ENCODE measurements at regions not wholly inside any gene's neighbourhood (a gene's known extent, or its start where the extent isn't known, plus 50 kb on each side); places are given as distances from the start of the nearest gene placed in this dataset.
A peak's percentile ranks its signal among the peaks of the same experiment; 100 is the strongest.

DNA sequence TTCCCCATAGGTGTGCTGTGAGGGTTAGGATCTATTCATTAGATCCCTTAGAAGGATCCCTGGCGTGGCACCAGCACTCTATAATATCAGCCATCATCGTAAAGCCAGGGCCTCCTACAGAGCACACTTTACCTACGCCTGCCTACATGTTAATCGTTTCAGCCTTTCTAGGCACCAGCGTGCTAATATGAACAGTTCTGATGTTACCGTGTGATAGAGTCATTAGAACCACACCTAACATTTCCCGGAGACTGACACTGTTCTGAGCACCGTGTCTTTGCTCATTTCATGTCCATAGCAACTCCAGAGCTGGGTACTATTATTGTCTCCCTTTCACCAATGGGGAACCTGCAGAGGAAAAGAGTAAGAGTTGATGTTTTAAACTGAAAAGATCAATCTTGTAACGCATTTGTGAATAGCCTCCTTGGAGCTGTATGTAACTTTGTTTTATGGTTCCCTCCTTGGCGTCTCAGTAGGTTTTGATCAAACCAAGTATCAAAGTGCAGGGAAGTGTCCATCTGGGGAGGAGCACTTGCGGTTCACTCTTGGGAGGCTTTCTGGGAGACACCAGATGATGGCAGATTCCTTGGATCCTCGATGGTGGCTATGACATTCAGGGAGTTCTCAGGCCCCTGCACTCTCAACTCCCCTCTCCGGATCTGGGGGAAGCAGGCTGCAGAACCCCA, 73.8 kb upstream of the KCNG1 start:
- no peak for DNase-seq (ENCODE audit: low read depth)

- DNase-seq (ENCODE audit: low read depth) = no peak
Observed at GRCh38 chr20:51095633-51096521, 73.0 kb upstream of the KCNG1 start.

GRCh38 chr20:51094221-51094620, 71.3 kb upstream of the KCNG1 start:
- no peak for DNase-seq (ENCODE audit: low read depth)

DNA sequence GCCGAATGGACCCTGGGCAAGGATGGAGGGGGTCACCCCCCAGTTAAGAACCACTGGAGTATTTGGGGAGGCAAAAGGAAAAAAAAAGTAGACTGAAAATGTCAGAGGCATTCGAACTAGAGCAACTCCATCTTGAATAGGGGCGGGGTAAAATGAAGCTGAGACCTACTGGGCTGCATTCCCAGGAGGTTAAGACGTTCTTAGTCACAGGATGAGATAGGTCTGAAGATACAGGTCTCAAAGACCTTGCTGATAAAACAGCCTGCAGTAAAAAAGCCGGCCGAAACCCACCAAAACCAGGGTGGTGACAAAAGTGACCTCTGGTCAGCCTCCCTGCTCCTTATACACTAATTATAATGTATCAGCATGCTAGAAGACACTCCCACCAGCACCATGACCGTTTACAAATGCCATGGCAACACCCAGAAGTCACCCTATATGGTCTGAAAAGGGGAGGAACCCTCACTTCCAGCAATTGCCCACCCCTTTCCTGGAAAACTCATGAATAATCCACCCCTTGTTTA, 70.4 kb upstream of the KCNG1 start:
- DNase-seq (ENCODE audit: low read depth) = peak; percentile 7

- peak; percentile 8 for DNase-seq (ENCODE audit: low read depth)
Observed at GRCh38 chr20:51092338-51092737, 69.4 kb upstream of the KCNG1 start.

DNA sequence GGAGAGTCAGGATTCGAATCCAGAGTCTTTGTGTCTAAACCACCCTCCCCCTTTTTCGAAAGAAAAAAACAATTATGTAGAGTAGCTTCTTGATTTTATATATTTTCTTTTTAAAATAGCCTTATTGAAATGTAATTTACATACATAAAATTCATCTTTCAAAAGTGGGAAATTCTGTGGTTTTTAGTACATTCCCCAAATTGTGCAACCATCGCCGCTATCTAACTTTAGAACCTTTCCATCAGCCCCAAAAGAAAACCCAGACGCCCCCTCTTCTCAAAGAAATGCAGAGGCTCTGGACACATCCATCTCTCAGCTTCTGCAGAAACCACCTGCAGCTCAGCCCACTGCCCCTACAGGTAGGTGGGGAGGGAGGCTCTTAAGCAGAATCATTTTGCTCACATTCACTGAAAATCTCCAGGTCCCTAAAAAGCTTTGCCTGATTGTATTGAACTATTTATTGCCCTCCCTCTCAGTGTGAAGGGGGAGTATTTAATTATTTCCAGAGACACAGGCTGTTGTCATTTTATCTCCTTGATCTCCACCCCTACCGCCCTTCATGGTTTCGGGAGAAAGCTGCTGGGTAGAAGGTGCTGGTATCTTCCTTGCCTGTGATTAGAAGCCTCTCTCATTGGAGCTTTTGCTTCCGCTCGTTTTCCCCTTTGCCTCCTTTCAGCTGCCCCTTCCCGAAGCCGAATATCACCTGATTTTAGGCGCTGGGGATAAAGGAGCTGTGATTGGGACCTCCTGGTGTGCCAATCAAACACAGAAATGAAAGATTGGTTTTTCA, 68.7 kb upstream of the KCNG1 start:
- DNase-seq (ENCODE audit: low read depth) = no peak

DNA sequence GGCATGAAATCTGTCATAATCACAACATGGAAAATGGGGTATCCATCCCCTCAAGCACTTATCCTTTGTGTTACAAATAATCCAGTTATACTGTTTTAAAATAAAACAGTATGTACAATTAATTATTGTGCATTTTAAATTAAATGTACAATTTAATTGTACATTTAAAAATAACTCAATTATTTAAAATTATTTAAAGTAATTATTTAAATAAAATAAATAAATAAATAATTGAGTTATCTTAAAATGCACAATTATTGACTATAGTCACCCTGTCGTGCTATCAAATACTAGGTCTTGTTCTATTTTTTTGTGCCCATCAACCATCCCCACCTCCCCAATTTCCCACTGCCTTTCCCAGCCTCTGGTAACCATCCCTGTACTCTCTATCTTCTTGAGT, 66.9 kb upstream of the KCNG1 start:
- DNase-seq (ENCODE audit: low read depth) = no peak

GRCh38 chr20:51089272-51089781, 66.4 kb upstream of the KCNG1 start:
- no peak for DNase-seq (ENCODE audit: low read depth)

GRCh38 chr20:51087266-51087665, 64.4 kb upstream of the KCNG1 start:
- no peak for DNase-seq (ENCODE audit: low read depth)

- DNase-seq (ENCODE audit: low read depth) = no peak
Observed at GRCh38 chr20:51085769-51086168, 62.9 kb upstream of the KCNG1 start.

DNA sequence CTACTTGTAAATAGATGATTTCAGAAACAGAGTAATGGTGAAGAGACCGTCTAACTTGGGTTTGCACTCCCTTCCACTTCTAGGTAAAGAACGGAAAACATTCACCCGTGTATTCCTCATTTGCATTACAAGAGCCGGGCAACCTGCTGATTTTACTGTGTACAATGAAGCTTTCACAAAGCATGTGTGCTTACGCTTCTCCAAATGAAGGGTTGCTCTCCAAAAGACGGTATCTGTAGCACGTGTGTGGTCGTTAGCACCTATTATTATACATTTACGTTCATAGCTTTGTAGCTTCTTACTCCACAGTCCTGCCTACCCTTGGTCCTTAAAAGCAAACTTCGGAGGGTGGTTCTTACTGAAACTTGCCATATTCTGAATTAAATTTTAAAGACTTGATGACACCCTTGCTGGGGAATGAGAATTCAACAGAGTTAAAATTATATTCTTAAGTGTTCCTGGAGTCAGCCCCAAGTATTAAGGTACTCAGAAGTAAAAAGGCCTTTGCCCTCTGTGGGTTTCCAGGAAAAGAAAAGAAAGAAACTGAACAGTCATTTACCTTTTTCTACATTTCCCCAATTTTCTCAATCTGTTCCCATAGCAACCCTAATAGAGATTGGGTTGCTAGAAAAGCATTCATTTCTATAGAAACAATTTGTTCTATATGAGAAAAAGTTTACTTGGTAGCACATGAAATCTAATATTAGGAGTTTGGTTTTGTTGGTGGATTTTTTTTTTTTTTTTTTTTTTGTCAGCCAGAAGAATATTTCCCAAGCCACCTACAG, 61.9 kb upstream of the KCNG1 start:
- DNase-seq (ENCODE audit: low read depth) = no peak

DNA sequence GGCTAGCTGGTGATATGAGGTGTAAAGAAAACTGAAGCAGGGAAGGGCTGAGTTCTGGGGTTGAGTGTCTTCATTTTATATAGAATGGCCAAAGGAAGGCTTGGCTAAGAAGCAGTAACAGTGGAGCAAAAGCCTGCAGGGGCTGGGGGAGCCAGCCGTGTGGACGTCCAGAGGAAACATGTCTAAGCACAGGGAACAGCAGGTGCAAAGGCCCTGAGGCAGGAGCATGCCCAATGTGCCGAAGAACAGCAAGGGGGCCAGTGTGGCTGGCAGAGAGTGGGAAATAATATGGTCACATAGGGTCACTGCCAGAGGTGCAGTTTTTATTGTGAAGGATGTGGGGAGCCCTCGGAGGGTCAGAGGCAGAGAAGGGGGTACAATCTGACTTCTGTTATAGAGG, 60.5 kb upstream of the KCNG1 start:
- DNase-seq (ENCODE audit: low read depth) = no peak

- DNase-seq (ENCODE audit: low read depth) = no peak
Observed at GRCh38 chr20:51082988-51083387, 60.1 kb upstream of the KCNG1 start.

- no peak for DNase-seq (ENCODE audit: low read depth)
Observed at GRCh38 chr20:51080516-51080915, 57.6 kb upstream of the KCNG1 start.

DNA sequence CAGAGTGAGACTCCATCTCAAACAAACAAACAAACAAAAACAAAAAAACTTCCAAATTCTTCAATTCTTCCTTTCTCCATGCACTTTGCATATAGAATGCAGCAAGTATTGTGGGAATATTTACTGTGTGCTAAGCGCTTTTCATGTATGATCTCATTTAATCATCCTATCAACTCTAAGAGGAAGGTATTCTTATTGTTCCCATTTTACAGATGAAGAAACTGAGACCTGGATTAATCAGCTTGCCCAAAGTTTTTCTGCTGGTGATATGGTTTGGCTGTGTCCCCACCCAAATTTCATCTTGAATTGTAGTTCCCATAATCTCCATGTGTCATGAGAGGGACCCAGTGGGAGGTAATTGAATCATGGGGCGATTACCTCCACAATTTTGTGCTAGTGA, 56.6 kb upstream of the KCNG1 start:
- DNase-seq (ENCODE audit: low read depth) = no peak

GRCh38 chr20:51077686-51078060, 54.8 kb upstream of the KCNG1 start:
- no peak for DNase-seq (ENCODE audit: low read depth)

GRCh38 chr20:51076786-51077685, 54.1 kb upstream of the KCNG1 start:
- no peak for DNase-seq (ENCODE audit: low read depth)

DNA sequence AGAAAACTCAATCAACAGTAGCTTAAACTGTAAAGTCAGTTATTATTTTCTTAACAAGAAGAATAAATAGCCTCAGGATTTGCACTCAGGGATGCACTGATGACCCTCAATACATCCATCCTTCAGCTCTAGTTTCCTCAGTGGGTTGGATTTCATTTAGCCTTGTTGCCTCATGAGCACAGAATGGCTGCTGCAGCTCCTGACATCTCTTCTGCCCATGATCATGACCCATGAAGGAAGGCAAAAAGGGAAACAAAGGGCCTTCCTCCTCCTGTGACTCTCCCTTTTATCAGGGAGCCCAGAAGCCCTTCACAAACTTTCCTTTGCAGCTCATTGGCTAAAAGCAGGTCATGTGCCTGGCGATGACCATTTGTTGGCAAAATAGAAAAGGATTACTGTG, 51.2 kb upstream of the KCNG1 start:
- DNase-seq (ENCODE audit: low read depth) = no peak

Data from Daoy (cell line).